HFF-Myc (cell line): ENCODE measurements at regions not wholly inside any gene's neighbourhood (a gene's known extent, or its start where the extent isn't known, plus 50 kb on each side); places are given as distances from the start of the nearest gene placed in this dataset.

Source experiments
- DNase-seq: peaks from one replicate; pipeline ENCODE4 v3.0.0-alpha.2; 2011; ENCODE audit warnings: low read depth; ENCODE audit errors: extremely low read depth
- H3K4me3 ChIP-seq: replicated peaks from 2 replicates; pipeline ENCODE4 v1.5.1; 2011; ENCODE audit warnings: low read depth, mild to moderate bottlenecking, control low read depth, low read length
- TF ChIP-seq, protein P1 (sequence below): IDR thresholded peaks from 2 replicates; pipeline ENCODE4 v1.5.1; 2012; ENCODE audit warnings: mild to moderate bottlenecking, low read depth, low read length, control low read depth; ENCODE audit errors: missing control alignments

DNA sequence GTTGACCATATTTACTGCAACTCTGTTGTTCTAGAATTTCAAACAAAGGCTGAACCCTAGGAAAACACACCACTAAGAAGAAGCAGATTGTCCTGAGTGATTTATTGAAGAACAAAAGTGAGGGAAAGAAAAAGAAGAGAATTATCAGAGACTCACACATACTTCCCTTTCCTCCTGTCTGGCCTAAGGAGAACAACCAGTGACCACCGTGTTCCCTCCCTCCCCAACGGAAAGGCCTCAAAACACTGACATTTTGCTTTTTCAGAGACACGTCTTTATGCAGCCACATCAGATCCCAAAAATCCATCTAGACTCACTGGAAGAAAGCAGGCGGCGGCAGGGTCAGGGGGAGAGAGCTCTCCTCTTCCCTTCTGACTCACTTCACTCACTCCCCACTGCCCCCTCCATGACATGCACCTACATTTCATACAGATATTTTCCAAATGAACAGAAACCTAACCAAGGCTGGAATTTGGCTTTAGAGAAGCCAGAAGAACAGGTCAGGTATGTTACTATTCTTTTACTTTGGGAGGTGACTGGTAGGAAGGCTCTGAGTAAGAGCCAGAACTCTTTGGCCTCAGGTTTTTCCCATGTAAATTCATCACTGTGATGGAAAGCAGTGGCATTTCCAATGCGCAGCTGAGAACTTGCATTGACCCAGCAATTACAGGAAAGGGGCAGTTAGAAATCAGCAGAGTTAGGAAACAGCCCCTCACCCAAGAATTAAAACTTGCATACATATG is 169.9 kb downstream of the BCL11A start:
- TF ChIP-seq, protein P1, sequence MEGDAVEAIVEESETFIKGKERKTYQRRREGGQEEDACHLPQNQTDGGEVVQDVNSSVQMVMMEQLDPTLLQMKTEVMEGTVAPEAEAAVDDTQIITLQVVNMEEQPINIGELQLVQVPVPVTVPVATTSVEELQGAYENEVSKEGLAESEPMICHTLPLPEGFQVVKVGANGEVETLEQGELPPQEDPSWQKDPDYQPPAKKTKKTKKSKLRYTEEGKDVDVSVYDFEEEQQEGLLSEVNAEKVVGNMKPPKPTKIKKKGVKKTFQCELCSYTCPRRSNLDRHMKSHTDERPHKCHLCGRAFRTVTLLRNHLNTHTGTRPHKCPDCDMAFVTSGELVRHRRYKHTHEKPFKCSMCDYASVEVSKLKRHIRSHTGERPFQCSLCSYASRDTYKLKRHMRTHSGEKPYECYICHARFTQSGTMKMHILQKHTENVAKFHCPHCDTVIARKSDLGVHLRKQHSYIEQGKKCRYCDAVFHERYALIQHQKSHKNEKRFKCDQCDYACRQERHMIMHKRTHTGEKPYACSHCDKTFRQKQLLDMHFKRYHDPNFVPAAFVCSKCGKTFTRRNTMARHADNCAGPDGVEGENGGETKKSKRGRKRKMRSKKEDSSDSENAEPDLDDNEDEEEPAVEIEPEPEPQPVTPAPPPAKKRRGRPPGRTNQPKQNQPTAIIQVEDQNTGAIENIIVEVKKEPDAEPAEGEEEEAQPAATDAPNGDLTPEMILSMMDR, result no peak
- DNase-seq, result no peak
- no peak overlapping the region for H3K4me3 ChIP-seq

DNA sequence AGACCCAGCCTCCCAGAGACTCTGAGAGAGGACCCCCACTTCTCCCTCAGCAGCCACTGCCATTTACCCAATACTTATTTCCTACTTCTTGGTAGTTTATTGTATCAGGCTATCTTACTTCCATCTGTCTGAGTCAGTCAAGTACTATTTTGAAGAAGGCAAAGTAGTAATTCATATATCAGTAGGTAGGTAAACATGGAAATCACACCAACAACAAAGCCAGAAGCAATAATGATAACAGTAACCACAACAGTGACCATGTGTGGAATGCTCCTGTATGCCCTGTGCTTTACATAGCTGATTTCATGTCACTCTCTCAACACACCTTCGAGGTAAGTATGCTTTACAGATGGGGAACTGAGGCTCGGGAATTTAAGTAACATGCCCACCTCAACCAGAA is 173.0 kb downstream of the BCL11A start:
- TF ChIP-seq, protein P1, result no peak
- no peak for DNase-seq
- H3K4me3 ChIP-seq, result no peak overlapping the region

DNA sequence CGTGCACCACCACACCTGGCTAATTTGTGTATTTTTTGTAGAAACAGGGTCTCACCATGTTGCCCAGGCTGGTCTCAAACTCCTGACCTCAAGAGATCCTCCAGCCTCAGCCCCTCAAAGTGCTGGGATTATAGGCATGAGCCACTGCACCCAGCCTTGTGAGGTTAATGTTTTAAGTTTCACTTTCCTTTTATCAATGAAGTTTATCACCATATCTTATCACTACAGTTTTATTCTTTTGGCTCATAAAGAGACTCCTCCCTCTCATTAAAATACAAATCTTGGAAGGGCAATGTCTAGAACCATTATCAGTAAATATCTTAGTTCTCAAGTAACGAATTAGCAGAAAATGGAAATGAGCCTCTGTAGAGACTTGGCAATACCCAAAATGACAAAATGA is 173.8 kb downstream of the BCL11A start:
- DNase-seq, result no peak
- TF ChIP-seq, protein P1, result no peak
- no peak overlapping the region for H3K4me3 ChIP-seq

DNA sequence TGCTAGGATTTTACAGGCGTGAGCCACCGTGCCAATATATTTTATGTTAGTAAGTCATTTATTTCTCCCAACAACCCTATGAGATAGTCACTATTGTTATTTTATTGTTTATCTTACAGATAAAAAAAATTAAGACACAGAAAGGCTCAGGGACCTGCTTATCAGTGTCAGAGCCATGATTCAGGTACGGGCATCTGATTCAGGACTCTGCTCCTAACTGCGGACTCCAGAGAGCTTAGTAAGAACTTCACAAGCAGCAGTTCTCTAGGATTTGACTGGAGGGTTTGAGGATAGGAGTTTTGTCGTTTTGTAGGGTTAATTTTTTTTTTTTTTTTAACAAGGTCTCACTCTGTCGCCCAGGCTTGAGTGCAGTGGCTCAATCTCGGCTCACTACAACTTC is 174.2 kb downstream of the BCL11A start:
- no peak overlapping the region for H3K4me3 ChIP-seq
- no peak for DNase-seq
- TF ChIP-seq, protein P1, result no peak

DNA sequence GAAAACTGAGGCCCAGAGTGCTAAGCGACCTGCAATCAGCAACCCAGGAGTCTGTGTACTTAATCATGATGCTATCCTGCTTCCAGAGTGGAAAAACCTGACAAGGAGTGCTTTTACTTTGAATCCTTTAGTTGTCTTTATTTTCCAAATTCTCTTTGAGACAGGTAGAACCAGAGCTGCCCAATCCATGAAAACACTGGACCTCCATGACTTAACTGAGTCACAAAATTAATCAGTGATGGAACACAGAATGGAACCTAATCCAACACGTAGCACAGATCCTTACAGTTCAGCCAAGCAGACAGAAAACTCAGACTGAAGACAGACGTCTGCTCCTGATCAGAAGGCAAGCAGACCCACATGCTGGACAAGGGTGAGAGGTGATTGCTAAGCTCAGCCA is 175.6 kb downstream of the BCL11A start:
- DNase-seq, result no peak
- H3K4me3 ChIP-seq, result no peak overlapping the region
- TF ChIP-seq, protein P1, result no peak

DNA sequence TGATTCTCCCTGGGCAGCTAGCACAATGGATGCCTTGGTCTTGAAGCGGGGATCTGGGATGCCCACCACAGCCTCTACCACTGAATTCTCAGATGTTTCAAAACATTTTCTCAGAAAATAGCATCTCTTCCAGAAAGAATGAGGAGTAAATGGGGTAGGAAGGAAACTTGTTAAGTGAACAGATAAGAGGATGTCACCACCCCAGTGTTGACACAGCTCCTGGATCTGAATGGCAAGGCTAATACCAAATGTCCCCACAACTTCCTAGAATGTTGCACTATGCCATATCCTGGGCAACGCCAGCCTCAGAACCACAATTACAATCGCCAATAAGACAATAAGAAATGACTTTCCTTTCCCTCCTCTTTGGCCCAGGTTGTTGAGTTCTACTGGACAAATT is 177.2 kb downstream of the BCL11A start:
- H3K4me3 ChIP-seq, result no peak overlapping the region
- DNase-seq, result no peak
- TF ChIP-seq, protein P1, result no peak

DNA sequence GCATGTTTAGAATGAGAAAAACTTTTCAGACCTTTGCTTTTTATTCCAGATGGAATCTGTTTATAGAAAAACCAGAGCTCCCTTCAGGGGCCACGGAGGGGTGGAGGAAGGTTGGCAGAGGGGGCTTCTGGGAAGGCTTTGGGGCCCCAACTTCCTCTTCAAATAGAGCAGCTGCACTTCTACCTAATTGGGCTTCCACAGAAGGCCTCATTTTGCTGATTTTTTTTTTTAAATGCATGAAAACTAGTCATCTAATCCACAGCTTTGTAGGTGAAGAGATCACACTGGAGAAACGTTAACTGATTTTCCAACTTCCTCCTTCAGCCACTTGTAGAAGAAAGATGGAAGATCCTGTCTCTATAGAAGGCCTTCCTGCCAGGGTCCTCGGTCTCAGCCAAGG is 181.8 kb downstream of the BCL11A start:
- TF ChIP-seq, protein P1, result no peak
- no peak overlapping the region for H3K4me3 ChIP-seq
- no peak for DNase-seq
